ENCODE measurements at regions not wholly inside any gene's neighbourhood (a gene's known extent, or its start where the extent isn't known, plus 50 kb on each side); places are given as distances from the start of the nearest gene placed in this dataset.
A peak's percentile ranks its signal among the peaks of the same experiment; 100 is the strongest.

- no peak for DNase-seq
Observed at GRCh38 chr15:92565351-92566125, 90.0 kb downstream of the FAM174B start.

- no peak for DNase-seq
Observed at GRCh38 chr15:92561754-92562153, 93.8 kb downstream of the FAM174B start.

- no peak for DNase-seq
Observed at GRCh38 chr15:92553317-92553716, 102.3 kb downstream of the FAM174B start.

GRCh38 chr15:92545996-92546395, 109.6 kb downstream of the FAM174B start:
- no peak for DNase-seq

GRCh38 chr15:92541291-92542200, 114.0 kb downstream of the FAM174B start:
- DNase-seq = no peak

- no peak for DNase-seq
Observed at GRCh38 chr15:92538115-92538514, 117.5 kb downstream of the FAM174B start.

GRCh38 chr15:92533298-92533697, 122.3 kb downstream of the FAM174B start:
- DNase-seq = no peak

- DNase-seq = no peak
Observed at GRCh38 chr15:92531406-92531805, 124.2 kb downstream of the FAM174B start.

- no peak for DNase-seq
Observed at GRCh38 chr15:92528736-92529135, 126.8 kb downstream of the FAM174B start.

- no peak for DNase-seq
Observed at GRCh38 chr15:92527197-92527596, 128.4 kb downstream of the FAM174B start.

GRCh38 chr15:92525758-92526245, 129.8 kb downstream of the FAM174B start:
- DNase-seq = no peak

- no peak for DNase-seq
Observed at GRCh38 chr15:92524874-92525565, 130.6 kb downstream of the FAM174B start.

- no peak for DNase-seq
Observed at GRCh38 chr15:92524161-92524560, 130.5 kb downstream of the ST8SIA2 start.

- no peak for DNase-seq
Observed at GRCh38 chr15:92523176-92523575, 129.5 kb downstream of the ST8SIA2 start.

GRCh38 chr15:92521624-92522008, 127.9 kb downstream of the ST8SIA2 start:
- DNase-seq = peak; percentile 13

- no peak for DNase-seq
Observed at GRCh38 chr15:92520914-92521623, 127.4 kb downstream of the ST8SIA2 start.

- no peak for DNase-seq
Observed at GRCh38 chr15:92519709-92520108, 126.0 kb downstream of the ST8SIA2 start.
